ENCODE measurements at regions not wholly inside any gene's neighbourhood (a gene's known extent, or its start where the extent isn't known, plus 50 kb on each side); places are given as distances from the start of the nearest gene placed in this dataset.

DNA sequence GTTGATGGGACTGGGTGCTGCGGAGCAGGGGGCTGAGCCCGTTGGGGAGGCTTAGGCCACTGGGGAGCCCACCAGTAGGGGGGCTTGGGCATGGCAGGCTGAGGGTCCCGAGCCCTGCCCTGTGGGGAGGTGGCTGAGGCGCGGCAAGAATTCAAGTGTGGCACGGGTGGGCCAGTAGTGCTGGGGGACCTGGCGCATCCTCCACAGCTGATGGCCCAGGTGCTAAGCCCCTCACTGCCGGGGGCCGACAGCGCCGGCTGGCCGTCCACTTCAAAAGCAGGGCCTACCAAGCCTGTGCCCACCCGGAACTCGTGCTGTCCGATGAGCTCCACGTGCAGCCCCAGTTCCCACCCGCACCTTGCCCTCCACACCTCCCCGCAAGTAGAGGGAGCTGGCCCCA lies 917.5 kb downstream of the TAF11L14 start:
- Histone ChIP-seq H3F3A (ENCODE audit: control insufficient read depth, insufficient read depth) (no peaks in the 10 kb centered on the region), H3K4me1 (ENCODE audit: control insufficient read depth, low read length) (no peaks in the 10 kb centered on the region), H3K4me2 (ENCODE audit: low read length) (no peak overlapping the region), H4K20me1 (ENCODE audit: control insufficient read depth, insufficient read depth, low read depth, low read length) (no peaks in the 10 kb centered on the region), H3K9me3 (ENCODE audit: control insufficient read depth, insufficient read depth, low read length) (no peaks in the 10 kb centered on the region; the same call in 1 of the 2 replicates), H3K79me2 (ENCODE audit: control insufficient read depth, low read length) (no peaks in the 10 kb centered on the region), H3K4me3 (ENCODE audit: low read length) (no peak overlapping the region), H3K36me3 (ENCODE audit: control insufficient read depth, low read length) (no peaks in the 10 kb centered on the region), H3K9me2 (replicated peaks; ENCODE audit: control insufficient read depth, low read length) (no peaks in the 10 kb centered on the region), H3K27me3 (ENCODE audit: control insufficient read depth, low read length) (no peaks in the 10 kb centered on the region), H3K27ac (ENCODE audit: low read depth, low read length) (no peak overlapping the region)
- no peak for TF ChIP-seq EZH2phosphoT487 (IDR thresholded peaks at IDR 0.05; ENCODE audit: borderline replicate concordance, low read length)
- TF ChIP-seq, protein P1, sequence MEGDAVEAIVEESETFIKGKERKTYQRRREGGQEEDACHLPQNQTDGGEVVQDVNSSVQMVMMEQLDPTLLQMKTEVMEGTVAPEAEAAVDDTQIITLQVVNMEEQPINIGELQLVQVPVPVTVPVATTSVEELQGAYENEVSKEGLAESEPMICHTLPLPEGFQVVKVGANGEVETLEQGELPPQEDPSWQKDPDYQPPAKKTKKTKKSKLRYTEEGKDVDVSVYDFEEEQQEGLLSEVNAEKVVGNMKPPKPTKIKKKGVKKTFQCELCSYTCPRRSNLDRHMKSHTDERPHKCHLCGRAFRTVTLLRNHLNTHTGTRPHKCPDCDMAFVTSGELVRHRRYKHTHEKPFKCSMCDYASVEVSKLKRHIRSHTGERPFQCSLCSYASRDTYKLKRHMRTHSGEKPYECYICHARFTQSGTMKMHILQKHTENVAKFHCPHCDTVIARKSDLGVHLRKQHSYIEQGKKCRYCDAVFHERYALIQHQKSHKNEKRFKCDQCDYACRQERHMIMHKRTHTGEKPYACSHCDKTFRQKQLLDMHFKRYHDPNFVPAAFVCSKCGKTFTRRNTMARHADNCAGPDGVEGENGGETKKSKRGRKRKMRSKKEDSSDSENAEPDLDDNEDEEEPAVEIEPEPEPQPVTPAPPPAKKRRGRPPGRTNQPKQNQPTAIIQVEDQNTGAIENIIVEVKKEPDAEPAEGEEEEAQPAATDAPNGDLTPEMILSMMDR (IDR thresholded peaks at IDR 0.05; ENCODE audit: low read depth, low read length, poor library complexity, severe bottlenecking): no peak

DNA sequence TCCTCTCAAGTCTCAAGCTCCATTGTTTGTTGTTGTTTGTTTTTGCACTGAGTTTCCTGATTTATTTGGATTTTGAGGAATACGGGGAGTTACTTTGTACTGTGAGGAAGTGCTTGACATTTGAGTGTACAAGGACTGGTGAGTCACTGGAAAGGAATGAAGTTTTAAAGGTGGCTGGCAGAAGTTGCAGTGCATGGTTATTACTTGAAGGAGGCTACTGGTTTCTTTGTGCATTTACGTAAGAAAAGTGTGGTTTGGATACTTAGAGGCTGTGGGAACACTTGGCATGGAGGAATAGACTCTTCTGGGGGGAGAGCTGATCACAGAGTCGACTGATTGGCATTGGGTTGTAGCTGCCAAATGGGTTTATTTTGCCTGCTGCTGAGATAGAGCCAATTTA lies 919.0 kb downstream of the TAF11L14 start:
- Histone ChIP-seq H3K4me3 (ENCODE audit: low read length) (no peak overlapping the region), H3K4me1 (ENCODE audit: control insufficient read depth, low read length) (no peaks in the 10 kb centered on the region), H3K27me3 (ENCODE audit: control insufficient read depth, low read length) (no peaks in the 10 kb centered on the region), H3K36me3 (ENCODE audit: control insufficient read depth, low read length) (no peaks in the 10 kb centered on the region), H3K4me2 (ENCODE audit: low read length) (no peak overlapping the region), H3K9me2 (replicated peaks; ENCODE audit: control insufficient read depth, low read length) (no peaks in the 10 kb centered on the region), H4K20me1 (ENCODE audit: control insufficient read depth, insufficient read depth, low read depth, low read length) (no peaks in the 10 kb centered on the region), H3K9me3 (ENCODE audit: control insufficient read depth, insufficient read depth, low read length) (no peaks in the 10 kb centered on the region; the same call in 1 of the 2 replicates), H3F3A (ENCODE audit: control insufficient read depth, insufficient read depth) (no peaks in the 10 kb centered on the region), H3K79me2 (ENCODE audit: control insufficient read depth, low read length) (no peaks in the 10 kb centered on the region), H3K27ac (ENCODE audit: low read depth, low read length) (no peak overlapping the region)
- TF ChIP-seq, protein P1 (IDR thresholded peaks at IDR 0.05; ENCODE audit: low read depth, low read length, poor library complexity, severe bottlenecking): no peak
- no peak for TF ChIP-seq EZH2phosphoT487 (IDR thresholded peaks at IDR 0.05; ENCODE audit: borderline replicate concordance, low read length)

DNA sequence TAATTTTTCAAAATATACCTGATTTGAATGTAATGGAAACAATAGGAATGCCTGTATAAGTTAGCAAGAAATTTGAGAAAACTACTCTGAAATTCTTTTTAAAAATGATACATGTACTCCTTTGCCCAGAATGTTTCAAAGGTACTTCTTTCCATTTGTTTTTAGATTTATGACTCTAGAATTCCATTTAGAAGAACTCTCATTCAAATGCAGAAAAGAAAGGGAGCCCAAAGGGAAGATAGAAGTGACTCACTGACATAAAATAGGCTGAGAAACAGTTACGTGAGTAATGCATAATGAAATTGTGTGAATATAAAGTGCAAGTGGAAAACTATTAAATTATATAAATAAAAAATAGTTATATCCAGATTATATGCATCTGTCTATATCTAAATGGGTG lies 926.3 kb downstream of the TAF11L14 start:
- Histone ChIP-seq H4K20me1 (ENCODE audit: control insufficient read depth, insufficient read depth, low read depth, low read length) (no peaks in the 10 kb centered on the region), H3K9me2 (replicated peaks; ENCODE audit: control insufficient read depth, low read length) (no peaks in the 10 kb centered on the region), H3K36me3 (ENCODE audit: control insufficient read depth, low read length) (no peaks in the 10 kb centered on the region), H3K79me2 (ENCODE audit: control insufficient read depth, low read length) (no peaks in the 10 kb centered on the region), H3K9me3 (ENCODE audit: control insufficient read depth, insufficient read depth, low read length) (no peaks in the 10 kb centered on the region), H3K27me3 (ENCODE audit: control insufficient read depth, low read length) (no peaks in the 10 kb centered on the region), H3F3A (ENCODE audit: control insufficient read depth, insufficient read depth) (no peaks in the 10 kb centered on the region), H3K27ac (ENCODE audit: low read depth, low read length) (no peak overlapping the region), H3K4me3 (ENCODE audit: low read length) (no peak overlapping the region), H3K4me2 (ENCODE audit: low read length) (no peak overlapping the region), H3K4me1 (ENCODE audit: control insufficient read depth, low read length) (no peaks in the 10 kb centered on the region)
- TF ChIP-seq, protein P1 (IDR thresholded peaks at IDR 0.05; ENCODE audit: low read depth, low read length, poor library complexity, severe bottlenecking): no peak
- no peak for TF ChIP-seq EZH2phosphoT487 (IDR thresholded peaks at IDR 0.05; ENCODE audit: borderline replicate concordance, low read length)

DNA sequence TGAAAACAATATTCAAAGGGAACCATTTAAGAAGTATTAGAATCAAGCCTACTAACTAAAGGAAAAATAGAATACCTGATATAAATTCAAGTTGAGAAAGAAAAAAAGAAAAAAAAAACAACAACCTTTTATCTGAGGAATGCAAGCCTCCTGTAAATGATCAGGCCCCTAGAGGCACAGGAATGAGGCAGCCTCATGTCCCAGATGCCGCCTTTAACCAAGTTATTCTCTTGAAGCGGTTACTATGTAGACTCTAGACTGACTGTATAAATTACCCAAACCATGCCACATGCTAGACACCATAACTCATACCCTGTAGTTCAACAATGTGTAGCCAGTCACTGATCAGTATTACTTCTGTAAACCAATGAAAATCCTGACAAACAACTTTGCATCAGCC lies 929.6 kb downstream of the TAF11L14 start:
- Histone ChIP-seq H3K9me2 (replicated peaks; ENCODE audit: control insufficient read depth, low read length) (no peaks in the 10 kb centered on the region), H4K20me1 (ENCODE audit: control insufficient read depth, insufficient read depth, low read depth, low read length) (no peaks in the 10 kb centered on the region), H3K4me3 (ENCODE audit: low read length) (no peak overlapping the region), H3K79me2 (ENCODE audit: control insufficient read depth, low read length) (no peaks in the 10 kb centered on the region), H3K27me3 (ENCODE audit: control insufficient read depth, low read length) (no peaks in the 10 kb centered on the region), H3K4me2 (ENCODE audit: low read length) (no peak overlapping the region), H3K36me3 (ENCODE audit: control insufficient read depth, low read length) (no peaks in the 10 kb centered on the region), H3F3A (ENCODE audit: control insufficient read depth, insufficient read depth) (no peaks in the 10 kb centered on the region), H3K9me3 (ENCODE audit: control insufficient read depth, insufficient read depth, low read length) (no peaks in the 10 kb centered on the region), H3K4me1 (ENCODE audit: control insufficient read depth, low read length) (no peaks in the 10 kb centered on the region), H3K27ac (ENCODE audit: low read depth, low read length) (no peak overlapping the region)
- no peak for TF ChIP-seq EZH2phosphoT487 (IDR thresholded peaks at IDR 0.05; ENCODE audit: borderline replicate concordance, low read length)
